OCI-LY7 (cell line): ENCODE measurements at regions not wholly inside any gene's neighbourhood (a gene's known extent, or its start where the extent isn't known, plus 50 kb on each side); places are given as distances from the start of the nearest gene placed in this dataset.

Experiments used
- CTCF ChIP-seq: fragments of 200-600 bp; sonication (generic); conservative IDR thresholded peaks from 2 replicates; pipeline ENCODE4 v1.5.1; 2014; ENCODE audit warnings: mild to moderate bottlenecking, antibody characterized with exemption, low read length, moderate library complexity, mixed read lengths
- EZH2phosphoT487 ChIP-seq: fragments of 200-600 bp; sonication (generic); IDR thresholded peaks from 2 replicates; pipeline ENCODE4 v1.6.1; 2018; ENCODE audit warnings: low read depth, borderline replicate concordance, mild to moderate bottlenecking, mixed run types, antibody characterized with exemption, low read length, moderate library complexity, mixed read lengths

- TF ChIP-seq CTCF (no peak), EZH2phosphoT487 (no peak)
These were observed 106.7 kb upstream of the GGTLC1 start for GRCh38 chr20:24095303-24095702.
